ENCODE measurements at regions not wholly inside any gene's neighbourhood (a gene's known extent, or its start where the extent isn't known, plus 50 kb on each side); places are given as distances from the start of the nearest gene placed in this dataset.

DNA sequence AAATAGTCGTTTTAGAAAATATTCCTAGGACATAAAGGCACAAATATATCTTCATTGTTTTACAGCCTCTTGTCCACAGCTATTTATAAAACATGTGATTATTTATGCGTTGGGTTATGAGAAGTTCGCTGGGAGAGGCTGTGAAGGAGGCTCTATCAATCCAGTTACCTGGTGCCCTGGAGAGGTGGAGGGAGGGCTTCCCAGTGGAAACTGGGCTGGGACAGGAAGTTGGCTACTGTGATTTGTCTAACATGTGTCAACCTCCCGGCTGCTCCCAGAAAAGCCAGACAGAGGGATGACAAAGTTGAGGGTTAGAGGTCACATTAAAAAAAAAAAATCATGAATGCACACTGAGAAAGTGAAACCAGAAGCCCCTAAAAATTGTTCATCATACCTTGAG is 346.5 kb downstream of the ZNF536 start:
- TF ChIP-seq, protein P1, sequence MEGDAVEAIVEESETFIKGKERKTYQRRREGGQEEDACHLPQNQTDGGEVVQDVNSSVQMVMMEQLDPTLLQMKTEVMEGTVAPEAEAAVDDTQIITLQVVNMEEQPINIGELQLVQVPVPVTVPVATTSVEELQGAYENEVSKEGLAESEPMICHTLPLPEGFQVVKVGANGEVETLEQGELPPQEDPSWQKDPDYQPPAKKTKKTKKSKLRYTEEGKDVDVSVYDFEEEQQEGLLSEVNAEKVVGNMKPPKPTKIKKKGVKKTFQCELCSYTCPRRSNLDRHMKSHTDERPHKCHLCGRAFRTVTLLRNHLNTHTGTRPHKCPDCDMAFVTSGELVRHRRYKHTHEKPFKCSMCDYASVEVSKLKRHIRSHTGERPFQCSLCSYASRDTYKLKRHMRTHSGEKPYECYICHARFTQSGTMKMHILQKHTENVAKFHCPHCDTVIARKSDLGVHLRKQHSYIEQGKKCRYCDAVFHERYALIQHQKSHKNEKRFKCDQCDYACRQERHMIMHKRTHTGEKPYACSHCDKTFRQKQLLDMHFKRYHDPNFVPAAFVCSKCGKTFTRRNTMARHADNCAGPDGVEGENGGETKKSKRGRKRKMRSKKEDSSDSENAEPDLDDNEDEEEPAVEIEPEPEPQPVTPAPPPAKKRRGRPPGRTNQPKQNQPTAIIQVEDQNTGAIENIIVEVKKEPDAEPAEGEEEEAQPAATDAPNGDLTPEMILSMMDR (IDR thresholded peaks at IDR 0.05): no peak
- TF ChIP-seq POLR2AphosphoS5 (IDR thresholded peaks at IDR 0.05; ENCODE audit: low read depth, low read length): no peak

Measured in Panc1 (cell line).